C4-2B (cell line): ENCODE measurements at regions not wholly inside any gene's neighbourhood (a gene's known extent, or its start where the extent isn't known, plus 50 kb on each side); places are given as distances from the start of the nearest gene placed in this dataset.

Experiments used
- H3K27ac ChIP-seq: fragments of 450-650 bp; 2 replicates; pipeline ENCODE4 v1.5.1; 2017
- CTCF ChIP-seq: fragments of 450-650 bp; conservative IDR thresholded peaks from 2 replicates; pipeline ENCODE4 v1.5.1; 2017; ENCODE audit warnings: mild to moderate bottlenecking
- ZFX ChIP-seq: fragments of 450-650 bp; IDR thresholded peaks from 2 replicates; pipeline ENCODE4 v1.6.1; 2017

- H3K27ac ChIP-seq, result no peak overlapping the region
- TF ChIP-seq ZFX, result no peak
- TF ChIP-seq CTCF, result no peak
These were observed 92.2 kb upstream of the AGTR1 start for GRCh38 chr3:148605521-148605920.

- TF ChIP-seq CTCF (no peak), ZFX (no peak)
- H3K27ac ChIP-seq, result peak overlapping the region; percentile 25; the same call in 1 of the 2 replicates
These were observed 90.7 kb upstream of the AGTR1 start for GRCh38 chr3:148606979-148607378.

- no peak overlapping the region for H3K27ac ChIP-seq
- TF ChIP-seq ZFX (no peak), CTCF (no peak)
These were observed 90.2 kb upstream of the AGTR1 start for GRCh38 chr3:148607491-148607890.

GRCh38 chr3:148612278-148612677, 85.4 kb upstream of the AGTR1 start:
- no peak overlapping the region for H3K27ac ChIP-seq
- TF ChIP-seq CTCF (no peak), ZFX (no peak)

GRCh38 chr3:148615382-148615781, 82.3 kb upstream of the AGTR1 start:
- TF ChIP-seq CTCF (no peak), ZFX (no peak)
- H3K27ac ChIP-seq, result no peak overlapping the region

GRCh38 chr3:148625095-148625736, 72.5 kb upstream of the AGTR1 start:
- TF ChIP-seq CTCF (no peak), ZFX (no peak)
- no peak overlapping the region for H3K27ac ChIP-seq

GRCh38 chr3:148625991-148626390, 71.7 kb upstream of the AGTR1 start:
- TF ChIP-seq CTCF (no peak), ZFX (no peak)
- peak overlapping the region; percentile 87; the same call in 1 of the 2 replicates for H3K27ac ChIP-seq
